Liver (tissue), 3 donors: ENCODE measurements at regions not wholly inside any gene's neighbourhood (a gene's known extent, or its start where the extent isn't known, plus 50 kb on each side); places are given as distances from the start of the nearest gene placed in this dataset.

Experiments used
- FOXA1 ChIP-seq: IDR thresholded peaks from 2 replicates; pipeline ENCODE4 v1.6.1; 2016; ENCODE audit warnings: antibody characterized with exemption
- GABPA ChIP-seq, 2 donors: IDR thresholded peaks in 1 of 2; conservative IDR thresholded peaks in 1 of 2; 2 replicates each; pipeline ENCODE4 v1.6.1; 2016; ENCODE audit warnings: antibody characterized with exemption in 2 of 2, mild to moderate bottlenecking in 1 of 2, moderate library complexity in 1 of 2
- JUND ChIP-seq, 2 donors: IDR thresholded peaks; 2 replicates each; pipeline ENCODE4 v1.6.1; 2016; ENCODE audit warnings: antibody characterized with exemption in 2 of 2
- RAD21 ChIP-seq, 2 donors: IDR thresholded peaks; 2 replicates each; pipeline ENCODE4 v1.6.1; 2016; ENCODE audit warnings: antibody characterized with exemption in 2 of 2, mild to moderate bottlenecking in 2 of 2
- SP1 ChIP-seq: IDR thresholded peaks from 2 replicates; pipeline ENCODE4 v1.6.1; 2018; ENCODE audit warnings: antibody characterized with exemption, mild to moderate bottlenecking
- TAF1 ChIP-seq: conservative IDR thresholded peaks from 2 replicates; pipeline ENCODE4 v1.6.1; 2016; ENCODE audit warnings: antibody characterized with exemption, mild to moderate bottlenecking
- YY1 ChIP-seq: IDR thresholded peaks from 2 replicates; pipeline ENCODE4 v1.6.1; 2016; ENCODE audit warnings: antibody characterized with exemption, mild to moderate bottlenecking
- TF ChIP-seq, protein P1 (sequence below): fragments of 150-350 bp; IDR thresholded peaks from 2 replicates; pipeline ENCODE4 v1.5.1; 2017; ENCODE audit warnings: improper control_type of control experiment, low read depth, low read length; ENCODE audit not compliant: missing input control
- TF ChIP-seq, protein P2 (sequence below): IDR thresholded peaks from 2 replicates; pipeline ENCODE4 v1.6.1; 2016; ENCODE audit warnings: antibody characterized with exemption
- TF ChIP-seq, protein P3 (sequence below): IDR thresholded peaks from 2 replicates; pipeline ENCODE4 v1.6.1; 2016; ENCODE audit warnings: antibody characterized with exemption
- TF ChIP-seq, protein P4 (sequence below): IDR thresholded peaks from 2 replicates; pipeline ENCODE4 v1.6.1; 2016; ENCODE audit warnings: antibody characterized with exemption
- TF ChIP-seq, protein P5 (sequence below): IDR thresholded peaks from 2 replicates; pipeline ENCODE4 v1.6.1; 2016; ENCODE audit warnings: antibody characterized with exemption, mild to moderate bottlenecking
- donor health status: healthy.
- donor health status: healthy.

DNA sequence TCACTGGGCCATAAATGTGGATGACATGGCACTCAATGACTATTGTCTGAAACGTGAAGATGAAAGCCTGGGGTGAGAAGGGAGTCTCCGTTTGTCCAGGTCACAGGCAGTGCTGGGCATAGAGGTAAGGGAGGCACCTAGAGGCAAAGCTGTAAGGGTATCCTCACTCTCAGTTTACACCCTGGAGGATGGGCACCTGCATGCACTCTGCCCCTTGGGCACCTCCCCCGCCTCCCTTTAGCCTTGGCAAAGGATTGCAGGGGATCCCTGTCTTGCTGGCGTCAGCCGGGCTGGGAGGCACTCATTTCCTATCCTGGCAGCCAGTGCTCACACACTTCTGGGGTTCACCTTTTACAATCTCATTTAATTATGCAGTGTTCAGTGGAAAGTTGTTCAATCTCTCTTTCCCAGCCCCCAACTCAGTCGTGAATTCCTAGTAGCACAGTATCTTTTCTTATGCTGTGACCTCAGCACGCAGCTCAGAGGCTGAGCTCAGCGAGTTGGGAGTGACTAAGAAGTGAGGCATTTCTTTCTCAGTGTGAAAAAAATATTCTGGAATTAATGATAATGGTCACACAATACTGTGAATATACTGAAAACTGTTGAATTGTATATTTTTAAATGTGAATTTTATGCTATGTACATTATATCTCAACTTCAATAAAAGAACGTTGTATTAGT lies 866.6 kb downstream of the BRD1 start:
- TF ChIP-seq, protein P1, sequence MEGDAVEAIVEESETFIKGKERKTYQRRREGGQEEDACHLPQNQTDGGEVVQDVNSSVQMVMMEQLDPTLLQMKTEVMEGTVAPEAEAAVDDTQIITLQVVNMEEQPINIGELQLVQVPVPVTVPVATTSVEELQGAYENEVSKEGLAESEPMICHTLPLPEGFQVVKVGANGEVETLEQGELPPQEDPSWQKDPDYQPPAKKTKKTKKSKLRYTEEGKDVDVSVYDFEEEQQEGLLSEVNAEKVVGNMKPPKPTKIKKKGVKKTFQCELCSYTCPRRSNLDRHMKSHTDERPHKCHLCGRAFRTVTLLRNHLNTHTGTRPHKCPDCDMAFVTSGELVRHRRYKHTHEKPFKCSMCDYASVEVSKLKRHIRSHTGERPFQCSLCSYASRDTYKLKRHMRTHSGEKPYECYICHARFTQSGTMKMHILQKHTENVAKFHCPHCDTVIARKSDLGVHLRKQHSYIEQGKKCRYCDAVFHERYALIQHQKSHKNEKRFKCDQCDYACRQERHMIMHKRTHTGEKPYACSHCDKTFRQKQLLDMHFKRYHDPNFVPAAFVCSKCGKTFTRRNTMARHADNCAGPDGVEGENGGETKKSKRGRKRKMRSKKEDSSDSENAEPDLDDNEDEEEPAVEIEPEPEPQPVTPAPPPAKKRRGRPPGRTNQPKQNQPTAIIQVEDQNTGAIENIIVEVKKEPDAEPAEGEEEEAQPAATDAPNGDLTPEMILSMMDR = no peak
- no peak for TF ChIP-seq TAF1
- TF ChIP-seq GABPA (IDR thresholded peaks at IDR 0.05 in 1 of 2, conservative IDR thresholded peaks at IDR 0.05 in 1 of 2) = no peak
- TF ChIP-seq SP1 = no peak
- TF ChIP-seq, protein P2, sequence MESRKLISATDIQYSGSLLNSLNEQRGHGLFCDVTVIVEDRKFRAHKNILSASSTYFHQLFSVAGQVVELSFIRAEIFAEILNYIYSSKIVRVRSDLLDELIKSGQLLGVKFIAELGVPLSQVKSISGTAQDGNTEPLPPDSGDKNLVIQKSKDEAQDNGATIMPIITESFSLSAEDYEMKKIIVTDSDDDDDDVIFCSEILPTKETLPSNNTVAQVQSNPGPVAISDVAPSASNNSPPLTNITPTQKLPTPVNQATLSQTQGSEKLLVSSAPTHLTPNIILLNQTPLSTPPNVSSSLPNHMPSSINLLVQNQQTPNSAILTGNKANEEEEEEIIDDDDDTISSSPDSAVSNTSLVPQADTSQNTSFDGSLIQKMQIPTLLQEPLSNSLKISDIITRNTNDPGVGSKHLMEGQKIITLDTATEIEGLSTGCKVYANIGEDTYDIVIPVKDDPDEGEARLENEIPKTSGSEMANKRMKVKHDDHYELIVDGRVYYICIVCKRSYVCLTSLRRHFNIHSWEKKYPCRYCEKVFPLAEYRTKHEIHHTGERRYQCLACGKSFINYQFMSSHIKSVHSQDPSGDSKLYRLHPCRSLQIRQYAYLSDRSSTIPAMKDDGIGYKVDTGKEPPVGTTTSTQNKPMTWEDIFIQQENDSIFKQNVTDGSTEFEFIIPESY = no peak
- TF ChIP-seq, protein P3, sequence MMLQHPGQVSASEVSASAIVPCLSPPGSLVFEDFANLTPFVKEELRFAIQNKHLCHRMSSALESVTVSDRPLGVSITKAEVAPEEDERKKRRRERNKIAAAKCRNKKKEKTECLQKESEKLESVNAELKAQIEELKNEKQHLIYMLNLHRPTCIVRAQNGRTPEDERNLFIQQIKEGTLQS = no peak
- TF ChIP-seq, protein P4, sequence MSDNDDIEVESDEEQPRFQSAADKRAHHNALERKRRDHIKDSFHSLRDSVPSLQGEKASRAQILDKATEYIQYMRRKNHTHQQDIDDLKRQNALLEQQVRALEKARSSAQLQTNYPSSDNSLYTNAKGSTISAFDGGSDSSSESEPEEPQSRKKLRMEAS = no peak
- no peak for TF ChIP-seq RAD21 (IDR thresholded peaks at IDR 0.05)
- TF ChIP-seq JUND (IDR thresholded peaks at IDR 0.05) = no peak
- TF ChIP-seq YY1 = no peak
- no peak for TF ChIP-seq FOXA1
- TF ChIP-seq, protein P5, sequence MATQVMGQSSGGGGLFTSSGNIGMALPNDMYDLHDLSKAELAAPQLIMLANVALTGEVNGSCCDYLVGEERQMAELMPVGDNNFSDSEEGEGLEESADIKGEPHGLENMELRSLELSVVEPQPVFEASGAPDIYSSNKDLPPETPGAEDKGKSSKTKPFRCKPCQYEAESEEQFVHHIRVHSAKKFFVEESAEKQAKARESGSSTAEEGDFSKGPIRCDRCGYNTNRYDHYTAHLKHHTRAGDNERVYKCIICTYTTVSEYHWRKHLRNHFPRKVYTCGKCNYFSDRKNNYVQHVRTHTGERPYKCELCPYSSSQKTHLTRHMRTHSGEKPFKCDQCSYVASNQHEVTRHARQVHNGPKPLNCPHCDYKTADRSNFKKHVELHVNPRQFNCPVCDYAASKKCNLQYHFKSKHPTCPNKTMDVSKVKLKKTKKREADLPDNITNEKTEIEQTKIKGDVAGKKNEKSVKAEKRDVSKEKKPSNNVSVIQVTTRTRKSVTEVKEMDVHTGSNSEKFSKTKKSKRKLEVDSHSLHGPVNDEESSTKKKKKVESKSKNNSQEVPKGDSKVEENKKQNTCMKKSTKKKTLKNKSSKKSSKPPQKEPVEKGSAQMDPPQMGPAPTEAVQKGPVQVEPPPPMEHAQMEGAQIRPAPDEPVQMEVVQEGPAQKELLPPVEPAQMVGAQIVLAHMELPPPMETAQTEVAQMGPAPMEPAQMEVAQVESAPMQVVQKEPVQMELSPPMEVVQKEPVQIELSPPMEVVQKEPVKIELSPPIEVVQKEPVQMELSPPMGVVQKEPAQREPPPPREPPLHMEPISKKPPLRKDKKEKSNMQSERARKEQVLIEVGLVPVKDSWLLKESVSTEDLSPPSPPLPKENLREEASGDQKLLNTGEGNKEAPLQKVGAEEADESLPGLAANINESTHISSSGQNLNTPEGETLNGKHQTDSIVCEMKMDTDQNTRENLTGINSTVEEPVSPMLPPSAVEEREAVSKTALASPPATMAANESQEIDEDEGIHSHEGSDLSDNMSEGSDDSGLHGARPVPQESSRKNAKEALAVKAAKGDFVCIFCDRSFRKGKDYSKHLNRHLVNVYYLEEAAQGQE = no peak
